GM12878 (cell line): ENCODE measurements at regions not wholly inside any gene's neighbourhood (a gene's known extent, or its start where the extent isn't known, plus 50 kb on each side); places are given as distances from the start of the nearest gene placed in this dataset.

Experiments
- ESRRA ChIP-seq: IDR thresholded peaks from 2 replicates; pipeline ENCODE4 v1.6.1; 2012; ENCODE audit warnings: mild to moderate bottlenecking, low read length, improper control_type of control experiment
- EZH2 ChIP-seq: IDR thresholded peaks from 2 replicates; pipeline ENCODE4 v1.6.1; 2012; ENCODE audit warnings: low read depth, mild to moderate bottlenecking, control low read depth, inconsistent platforms, low read length, borderline replicate concordance; ENCODE audit not compliant: control insufficient read depth
- GABPA ChIP-seq: IDR thresholded peaks from 2 replicates; pipeline ENCODE4 v1.6.1; 2014; ENCODE audit warnings: antibody characterized with exemption, low read depth, mild to moderate bottlenecking, inconsistent platforms
- KDM1A ChIP-seq: fragments of 200-600 bp; sonication (generic); IDR thresholded peaks from 2 replicates; pipeline ENCODE4 v1.6.1; 2016; ENCODE audit warnings: borderline replicate concordance
- MYB ChIP-seq: fragments of 150-350 bp; IDR thresholded peaks from 2 replicates; pipeline ENCODE4 v1.6.1; 2014; ENCODE audit warnings: mild to moderate bottlenecking, low read depth, low read length, borderline replicate concordance
- NR2C2 ChIP-seq: IDR thresholded peaks from 2 replicates; pipeline ENCODE4 v1.6.1; 2011; ENCODE audit warnings: borderline replicate concordance, low read depth; ENCODE audit not compliant: control insufficient read depth, insufficient read length
- POLR2A ChIP-seq: IDR thresholded peaks from 2 replicates; pipeline ENCODE4 v1.6.1; 2011; ENCODE audit warnings: low read depth, mild to moderate bottlenecking, low read length
- RUNX3 ChIP-seq: IDR thresholded peaks from 2 replicates; pipeline ENCODE4 v1.6.1; 2012; ENCODE audit warnings: low read length, inconsistent platforms
- SIN3A ChIP-seq: IDR thresholded peaks from 2 replicates; pipeline ENCODE4 v1.6.1; 2012; ENCODE audit warnings: low read depth, low read length, improper control_type of control experiment
- TF ChIP-seq, protein P1 (sequence below), 3 experiments: IDR thresholded peaks in 2 of 3; conservative IDR thresholded peaks in 1 of 3; 2 replicates each; pipeline ENCODE4 v1.5.1; 2011; ENCODE audit warnings: low read depth in 3 of 3, low read length in 3 of 3, mild to moderate bottlenecking in 3 of 3, control low read depth in 2 of 3, moderate library complexity in 2 of 3, inconsistent platforms in 1 of 3, mixed read lengths in 1 of 3; ENCODE audit not compliant: control insufficient read depth in 2 of 3, insufficient read depth in 1 of 3; ENCODE audit errors: extremely low read depth in 1 of 3
- TF ChIP-seq, protein P2 (sequence below): IDR thresholded peaks from 2 replicates; pipeline ENCODE4 v1.6.1; 2012; ENCODE audit warnings: mild to moderate bottlenecking, low read depth, low read length
- TF ChIP-seq, protein P3 (sequence below): IDR thresholded peaks from 2 replicates; pipeline ENCODE4 v1.6.1; 2012; ENCODE audit warnings: low read depth, low read length, improper control_type of control experiment

DNA sequence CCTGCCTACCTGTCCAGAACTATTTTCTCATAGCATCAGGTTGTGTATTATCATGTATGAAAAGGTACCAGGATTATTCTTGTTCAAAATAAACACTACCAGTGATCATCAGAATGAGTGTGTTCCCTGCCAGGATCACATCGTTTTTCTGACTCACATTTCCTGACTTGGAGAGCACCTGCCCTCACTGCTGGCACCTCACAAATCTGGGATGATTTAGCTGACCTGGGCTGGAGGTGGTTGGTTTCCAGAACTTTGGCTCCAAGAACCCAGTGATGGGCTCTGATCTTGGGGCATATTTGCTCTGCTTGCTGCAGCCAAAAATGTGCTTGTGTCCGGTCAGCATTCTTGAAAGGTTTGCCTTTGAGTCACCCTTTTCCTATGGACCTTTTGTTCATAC is 836.3 kb upstream of the ACVR2A start:
- TF ChIP-seq POLR2A = no peak
- no peak for TF ChIP-seq EZH2
- TF ChIP-seq, protein P1, sequence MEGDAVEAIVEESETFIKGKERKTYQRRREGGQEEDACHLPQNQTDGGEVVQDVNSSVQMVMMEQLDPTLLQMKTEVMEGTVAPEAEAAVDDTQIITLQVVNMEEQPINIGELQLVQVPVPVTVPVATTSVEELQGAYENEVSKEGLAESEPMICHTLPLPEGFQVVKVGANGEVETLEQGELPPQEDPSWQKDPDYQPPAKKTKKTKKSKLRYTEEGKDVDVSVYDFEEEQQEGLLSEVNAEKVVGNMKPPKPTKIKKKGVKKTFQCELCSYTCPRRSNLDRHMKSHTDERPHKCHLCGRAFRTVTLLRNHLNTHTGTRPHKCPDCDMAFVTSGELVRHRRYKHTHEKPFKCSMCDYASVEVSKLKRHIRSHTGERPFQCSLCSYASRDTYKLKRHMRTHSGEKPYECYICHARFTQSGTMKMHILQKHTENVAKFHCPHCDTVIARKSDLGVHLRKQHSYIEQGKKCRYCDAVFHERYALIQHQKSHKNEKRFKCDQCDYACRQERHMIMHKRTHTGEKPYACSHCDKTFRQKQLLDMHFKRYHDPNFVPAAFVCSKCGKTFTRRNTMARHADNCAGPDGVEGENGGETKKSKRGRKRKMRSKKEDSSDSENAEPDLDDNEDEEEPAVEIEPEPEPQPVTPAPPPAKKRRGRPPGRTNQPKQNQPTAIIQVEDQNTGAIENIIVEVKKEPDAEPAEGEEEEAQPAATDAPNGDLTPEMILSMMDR (IDR thresholded peaks at IDR 0.05 in 2 of 3, conservative IDR thresholded peaks at IDR 0.05 in 1 of 3; ENCODE audit: control insufficient read depth in 2 of 3, extremely low read depth in 1 of 3, insufficient read depth in 1 of 3, low read depth in 3 of 3, low read length in 3 of 3) = no peak
- TF ChIP-seq NR2C2 = no peak
- TF ChIP-seq, protein P2, sequence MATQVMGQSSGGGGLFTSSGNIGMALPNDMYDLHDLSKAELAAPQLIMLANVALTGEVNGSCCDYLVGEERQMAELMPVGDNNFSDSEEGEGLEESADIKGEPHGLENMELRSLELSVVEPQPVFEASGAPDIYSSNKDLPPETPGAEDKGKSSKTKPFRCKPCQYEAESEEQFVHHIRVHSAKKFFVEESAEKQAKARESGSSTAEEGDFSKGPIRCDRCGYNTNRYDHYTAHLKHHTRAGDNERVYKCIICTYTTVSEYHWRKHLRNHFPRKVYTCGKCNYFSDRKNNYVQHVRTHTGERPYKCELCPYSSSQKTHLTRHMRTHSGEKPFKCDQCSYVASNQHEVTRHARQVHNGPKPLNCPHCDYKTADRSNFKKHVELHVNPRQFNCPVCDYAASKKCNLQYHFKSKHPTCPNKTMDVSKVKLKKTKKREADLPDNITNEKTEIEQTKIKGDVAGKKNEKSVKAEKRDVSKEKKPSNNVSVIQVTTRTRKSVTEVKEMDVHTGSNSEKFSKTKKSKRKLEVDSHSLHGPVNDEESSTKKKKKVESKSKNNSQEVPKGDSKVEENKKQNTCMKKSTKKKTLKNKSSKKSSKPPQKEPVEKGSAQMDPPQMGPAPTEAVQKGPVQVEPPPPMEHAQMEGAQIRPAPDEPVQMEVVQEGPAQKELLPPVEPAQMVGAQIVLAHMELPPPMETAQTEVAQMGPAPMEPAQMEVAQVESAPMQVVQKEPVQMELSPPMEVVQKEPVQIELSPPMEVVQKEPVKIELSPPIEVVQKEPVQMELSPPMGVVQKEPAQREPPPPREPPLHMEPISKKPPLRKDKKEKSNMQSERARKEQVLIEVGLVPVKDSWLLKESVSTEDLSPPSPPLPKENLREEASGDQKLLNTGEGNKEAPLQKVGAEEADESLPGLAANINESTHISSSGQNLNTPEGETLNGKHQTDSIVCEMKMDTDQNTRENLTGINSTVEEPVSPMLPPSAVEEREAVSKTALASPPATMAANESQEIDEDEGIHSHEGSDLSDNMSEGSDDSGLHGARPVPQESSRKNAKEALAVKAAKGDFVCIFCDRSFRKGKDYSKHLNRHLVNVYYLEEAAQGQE = no peak
- no peak for TF ChIP-seq ESRRA
- no peak for TF ChIP-seq RUNX3
- TF ChIP-seq GABPA = no peak
- TF ChIP-seq, protein P3, sequence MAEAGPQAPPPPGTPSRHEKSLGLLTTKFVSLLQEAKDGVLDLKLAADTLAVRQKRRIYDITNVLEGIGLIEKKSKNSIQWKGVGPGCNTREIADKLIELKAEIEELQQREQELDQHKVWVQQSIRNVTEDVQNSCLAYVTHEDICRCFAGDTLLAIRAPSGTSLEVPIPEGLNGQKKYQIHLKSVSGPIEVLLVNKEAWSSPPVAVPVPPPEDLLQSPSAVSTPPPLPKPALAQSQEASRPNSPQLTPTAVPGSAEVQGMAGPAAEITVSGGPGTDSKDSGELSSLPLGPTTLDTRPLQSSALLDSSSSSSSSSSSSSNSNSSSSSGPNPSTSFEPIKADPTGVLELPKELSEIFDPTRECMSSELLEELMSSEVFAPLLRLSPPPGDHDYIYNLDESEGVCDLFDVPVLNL = no peak
- TF ChIP-seq SIN3A = no peak
- TF ChIP-seq MYB = no peak
- TF ChIP-seq KDM1A = no peak
